Kidney (tissue), 13 donors: ENCODE measurements at regions not wholly inside any gene's neighbourhood (a gene's known extent, or its start where the extent isn't known, plus 50 kb on each side); places are given as distances from the start of the nearest gene placed in this dataset.

Source experiments
- DNase-seq, 5 donors: peaks; one replicate each; pipeline ENCODE4 v3.0.0-alpha.2; 2013 to 2020
- FAIRE-seq: peaks from 2 replicates; lab custom pipeline; 2012; peaks lifted over from hg19 to GRCh38; lab: Jason Lieb, UNC
- H3K27ac ChIP-seq, 2 donors: one replicate each; pipeline ENCODE4 v1.7.0; 2013; ENCODE audit warnings: low read depth in 2 of 2, low read length in 2 of 2, inconsistent platforms in 1 of 2
- H3K27me3 ChIP-seq: one replicate; pipeline ENCODE4 v1.7.1; 2013; ENCODE audit warnings: low read length, inconsistent platforms; ENCODE audit not compliant: control insufficient read depth, insufficient read depth
- H3K36me3 ChIP-seq, 3 donors: one replicate each; pipeline versions ENCODE4 v1.7.0 to v1.7.1; 2013; ENCODE audit warnings: low read length in 3 of 3, control low read depth in 1 of 3, inconsistent platforms in 1 of 3; ENCODE audit not compliant: insufficient read depth in 3 of 3, control insufficient read depth in 2 of 3
- H3K4me1 ChIP-seq, 3 donors: one replicate each; pipeline versions ENCODE4 v1.7.0 to v1.7.1; 2013; ENCODE audit warnings: low read length in 3 of 3, inconsistent platforms in 1 of 3, low read depth in 1 of 3; ENCODE audit not compliant: control insufficient read depth in 2 of 3, insufficient read depth in 2 of 3
- H3K4me3 ChIP-seq, 3 donors: one replicate each; pipeline versions ENCODE4 v1.7.0 to v1.8.1; 2013; ENCODE audit warnings: low read length in 3 of 3, control low read depth in 1 of 3, inconsistent platforms in 1 of 3
- H3K9ac ChIP-seq, 3 donors: one replicate each; pipeline versions ENCODE4 v1.7.0 to v1.7.1; 2013; ENCODE audit warnings: low read length in 3 of 3, control low read depth in 1 of 3, inconsistent platforms in 1 of 3
- H3K9me3 ChIP-seq, 3 donors: one replicate each; pipeline versions ENCODE4 v1.7.0 to v1.7.1; 2013; ENCODE audit warnings: low read length in 3 of 3, control low read depth in 1 of 3, inconsistent platforms in 1 of 3; ENCODE audit not compliant: control insufficient read depth in 2 of 3, insufficient read depth in 1 of 3
- intact Hi-C: fragments of 100-400 bp; cut with DNase I; formaldehyde crosslinking; loops from one replicate; pipeline ENCODE4 v1.11.1; 2022
- TF ChIP-seq, protein P1 (sequence below): IDR thresholded peaks from 3 replicates; pipeline ENCODE4 v1.5.1; 2012; ENCODE audit warnings: mild to moderate bottlenecking, moderate library complexity, borderline replicate concordance; ENCODE audit not compliant: insufficient read depth; ENCODE audit errors: extremely low read depth
- donor health status: control.
- donor health status: control.
- donor health status: control.
- donor health status: control.
- donor health status: control.
- donor health status: DM: yes; HTN: yes; CAD: no.
- donor health status: Normal renal cell carcinoma (clear cell type).

DNA sequence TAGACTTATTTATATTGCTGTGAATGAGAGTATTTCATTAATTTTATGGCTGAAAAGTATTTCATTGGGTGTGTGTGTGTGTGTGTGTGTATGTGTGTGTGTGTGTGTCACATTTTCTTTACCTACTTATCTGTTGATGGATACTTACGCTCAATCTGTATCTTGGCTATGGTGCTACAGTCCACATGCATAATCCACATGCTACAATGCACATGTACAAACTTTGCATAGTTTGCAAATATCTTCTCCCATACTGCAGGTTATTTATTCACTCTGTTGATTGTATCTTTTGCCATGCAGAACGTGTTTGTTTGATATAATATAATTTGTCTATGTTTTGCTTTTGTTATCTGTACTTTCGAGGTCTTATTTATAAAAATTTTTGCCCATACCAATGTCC, 167.8 kb downstream of the RAB28 start:
- intact Hi-C loops, result no loop called here
- Histone ChIP-seq H3K27ac (no peak overlapping the region), H3K9me3 (no peaks in the 10 kb centered on the region), H3K9ac (no peak overlapping the region), H3K4me1 (no peaks in the 10 kb centered on the region), H3K36me3 (no peaks in the 10 kb centered on the region), H3K27me3 (no peaks in the 10 kb centered on the region), H3K4me3 (no peak overlapping the region)
- FAIRE-seq, result no peak
- no peak for DNase-seq
- TF ChIP-seq, protein P1, sequence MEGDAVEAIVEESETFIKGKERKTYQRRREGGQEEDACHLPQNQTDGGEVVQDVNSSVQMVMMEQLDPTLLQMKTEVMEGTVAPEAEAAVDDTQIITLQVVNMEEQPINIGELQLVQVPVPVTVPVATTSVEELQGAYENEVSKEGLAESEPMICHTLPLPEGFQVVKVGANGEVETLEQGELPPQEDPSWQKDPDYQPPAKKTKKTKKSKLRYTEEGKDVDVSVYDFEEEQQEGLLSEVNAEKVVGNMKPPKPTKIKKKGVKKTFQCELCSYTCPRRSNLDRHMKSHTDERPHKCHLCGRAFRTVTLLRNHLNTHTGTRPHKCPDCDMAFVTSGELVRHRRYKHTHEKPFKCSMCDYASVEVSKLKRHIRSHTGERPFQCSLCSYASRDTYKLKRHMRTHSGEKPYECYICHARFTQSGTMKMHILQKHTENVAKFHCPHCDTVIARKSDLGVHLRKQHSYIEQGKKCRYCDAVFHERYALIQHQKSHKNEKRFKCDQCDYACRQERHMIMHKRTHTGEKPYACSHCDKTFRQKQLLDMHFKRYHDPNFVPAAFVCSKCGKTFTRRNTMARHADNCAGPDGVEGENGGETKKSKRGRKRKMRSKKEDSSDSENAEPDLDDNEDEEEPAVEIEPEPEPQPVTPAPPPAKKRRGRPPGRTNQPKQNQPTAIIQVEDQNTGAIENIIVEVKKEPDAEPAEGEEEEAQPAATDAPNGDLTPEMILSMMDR, result no peak

- DNase-seq, result no peak
- FAIRE-seq, result no peak
- no peaks in the 10 kb centered on the region for H3K27me3 ChIP-seq
- no peak overlapping the region for H3K4me3 ChIP-seq
- no peak overlapping the region for H3K27ac ChIP-seq
- TF ChIP-seq, protein P1, result no peak
- intact Hi-C loops, result no loop called here
- H3K36me3 ChIP-seq, result no peaks in the 10 kb centered on the region
- no peaks in the 10 kb centered on the region for H3K9me3 ChIP-seq
- H3K9ac ChIP-seq, result no peak overlapping the region
- no peaks in the 10 kb centered on the region for H3K4me1 ChIP-seq
These were observed 170.3 kb downstream of the RAB28 start for GRCh38 chr4:13313856-13314255.

GRCh38 chr4:13312264-13312663, 171.9 kb downstream of the RAB28 start:
- H3K36me3 ChIP-seq, result no peaks in the 10 kb centered on the region
- FAIRE-seq (no peak), DNase-seq (no peak)
- no peaks in the 10 kb centered on the region for H3K4me1 ChIP-seq
- no peak overlapping the region for H3K4me3 ChIP-seq
- H3K27me3 ChIP-seq, result no peaks in the 10 kb centered on the region
- H3K27ac ChIP-seq, result no peak overlapping the region
- TF ChIP-seq, protein P1, result no peak
- no peak overlapping the region for H3K9ac ChIP-seq
- H3K9me3 ChIP-seq, result no peaks in the 10 kb centered on the region
- intact Hi-C loops, result no loop called here

DNA sequence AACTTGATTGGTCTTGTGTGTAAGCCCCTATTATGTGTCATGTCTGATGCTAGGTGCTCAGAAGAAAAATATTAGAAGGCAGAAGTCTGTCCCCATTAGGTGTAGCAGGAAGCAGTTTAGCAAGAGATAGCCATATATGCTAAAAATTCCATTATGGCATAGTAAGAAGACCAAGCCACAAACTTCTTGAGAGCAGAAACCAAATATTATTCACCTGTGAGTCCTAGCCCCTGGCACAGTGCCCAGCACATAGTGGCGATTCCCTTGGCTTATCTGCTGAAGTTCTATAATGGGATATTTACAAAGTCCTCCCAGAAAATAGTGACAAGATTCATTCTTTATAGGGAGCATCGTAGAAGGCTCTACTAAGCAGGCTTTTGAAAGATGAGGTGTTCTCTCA, 174.4 kb downstream of the RAB28 start:
- Histone ChIP-seq H3K4me3 (no peak overlapping the region), H3K36me3 (no peaks in the 10 kb centered on the region), H3K9me3 (no peaks in the 10 kb centered on the region), H3K27ac (no peak overlapping the region), H3K27me3 (no peaks in the 10 kb centered on the region), H3K9ac (no peak overlapping the region), H3K4me1 (no peaks in the 10 kb centered on the region)
- intact Hi-C loops, result no loop called here
- DNase-seq (no peak), FAIRE-seq (no peak)
- TF ChIP-seq, protein P1, result no peak
